WTC11 (cell line): ENCODE measurements at regions not wholly inside any gene's neighbourhood (a gene's known extent, or its start where the extent isn't known, plus 50 kb on each side); places are given as distances from the start of the nearest gene placed in this dataset.

Experiments used
- JAZF1 ChIP-seq: fragments of 250-450 bp; sonication (Bioruptor Pico); IDR thresholded peaks from 2 replicates; pipeline ENCODE4 v1.9.0; 2021; ENCODE audit warnings: moderate library complexity, mild to moderate bottlenecking, inconsistent platforms
- NR3C1 ChIP-seq: sonication (generic); formaldehyde crosslinking; conservative IDR thresholded peaks from 2 replicates; pipeline ENCODE4 v1.8.1; 2023; ENCODE audit warnings: low read depth, mild to moderate bottlenecking, missing genetic modification reagents
- PRRX2 ChIP-seq: fragments of 250-450 bp; sonication (Bioruptor Pico); IDR thresholded peaks from 2 replicates; pipeline ENCODE4 v1.8.0; 2021; ENCODE audit warnings: mild to moderate bottlenecking
- TF ChIP-seq, protein P1 (sequence below): fragments of 200-600 bp; IDR thresholded peaks from 2 replicates; pipeline ENCODE4 v1.8.0; 2022; ENCODE audit warnings: antibody characterized with exemption
- TF ChIP-seq, protein P2 (sequence below): fragments of 250-450 bp; sonication (Bioruptor Pico); IDR thresholded peaks from 2 replicates; pipeline ENCODE4 v2.1.2; 2022; ENCODE audit warnings: mild to moderate bottlenecking, moderate library complexity

DNA sequence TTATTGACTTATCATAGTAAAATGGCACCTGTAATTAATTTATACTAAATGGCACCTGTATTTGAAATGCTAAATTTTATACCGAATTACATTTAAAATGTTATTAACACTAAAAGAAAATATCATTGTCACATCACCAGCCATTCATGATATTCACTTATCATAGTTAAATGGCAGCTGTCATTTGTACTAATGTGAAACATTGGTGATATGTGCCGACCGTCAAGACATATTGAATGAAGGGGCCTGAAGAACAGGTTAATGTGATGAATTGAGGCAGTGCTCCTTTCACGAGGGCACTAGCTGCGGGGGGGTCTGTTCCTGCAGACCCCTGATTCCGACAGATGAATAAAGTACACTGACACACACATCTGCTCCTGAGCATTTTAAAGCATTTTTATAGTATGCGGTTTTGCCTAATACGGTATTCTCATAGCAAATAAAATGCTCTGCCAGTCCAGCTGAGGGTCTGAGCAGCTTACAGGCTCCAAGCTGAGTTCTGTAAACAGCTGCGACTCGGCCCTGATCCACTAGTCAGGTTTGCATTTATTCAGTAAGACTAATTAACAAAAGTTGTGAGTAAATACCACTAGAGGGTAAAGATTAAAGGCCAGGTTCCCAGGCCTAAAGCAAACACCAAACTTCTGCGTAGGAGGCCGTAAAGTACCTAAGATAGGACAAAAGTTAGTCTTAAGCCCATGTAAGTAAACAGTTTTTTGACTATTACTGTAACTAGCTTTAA, 593.4 kb upstream of the NETO1 start:
- TF ChIP-seq, protein P1, sequence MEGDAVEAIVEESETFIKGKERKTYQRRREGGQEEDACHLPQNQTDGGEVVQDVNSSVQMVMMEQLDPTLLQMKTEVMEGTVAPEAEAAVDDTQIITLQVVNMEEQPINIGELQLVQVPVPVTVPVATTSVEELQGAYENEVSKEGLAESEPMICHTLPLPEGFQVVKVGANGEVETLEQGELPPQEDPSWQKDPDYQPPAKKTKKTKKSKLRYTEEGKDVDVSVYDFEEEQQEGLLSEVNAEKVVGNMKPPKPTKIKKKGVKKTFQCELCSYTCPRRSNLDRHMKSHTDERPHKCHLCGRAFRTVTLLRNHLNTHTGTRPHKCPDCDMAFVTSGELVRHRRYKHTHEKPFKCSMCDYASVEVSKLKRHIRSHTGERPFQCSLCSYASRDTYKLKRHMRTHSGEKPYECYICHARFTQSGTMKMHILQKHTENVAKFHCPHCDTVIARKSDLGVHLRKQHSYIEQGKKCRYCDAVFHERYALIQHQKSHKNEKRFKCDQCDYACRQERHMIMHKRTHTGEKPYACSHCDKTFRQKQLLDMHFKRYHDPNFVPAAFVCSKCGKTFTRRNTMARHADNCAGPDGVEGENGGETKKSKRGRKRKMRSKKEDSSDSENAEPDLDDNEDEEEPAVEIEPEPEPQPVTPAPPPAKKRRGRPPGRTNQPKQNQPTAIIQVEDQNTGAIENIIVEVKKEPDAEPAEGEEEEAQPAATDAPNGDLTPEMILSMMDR, result no peak
- TF ChIP-seq JAZF1 (CRISPR knock-in tag), result no peak
- TF ChIP-seq, protein P2, sequence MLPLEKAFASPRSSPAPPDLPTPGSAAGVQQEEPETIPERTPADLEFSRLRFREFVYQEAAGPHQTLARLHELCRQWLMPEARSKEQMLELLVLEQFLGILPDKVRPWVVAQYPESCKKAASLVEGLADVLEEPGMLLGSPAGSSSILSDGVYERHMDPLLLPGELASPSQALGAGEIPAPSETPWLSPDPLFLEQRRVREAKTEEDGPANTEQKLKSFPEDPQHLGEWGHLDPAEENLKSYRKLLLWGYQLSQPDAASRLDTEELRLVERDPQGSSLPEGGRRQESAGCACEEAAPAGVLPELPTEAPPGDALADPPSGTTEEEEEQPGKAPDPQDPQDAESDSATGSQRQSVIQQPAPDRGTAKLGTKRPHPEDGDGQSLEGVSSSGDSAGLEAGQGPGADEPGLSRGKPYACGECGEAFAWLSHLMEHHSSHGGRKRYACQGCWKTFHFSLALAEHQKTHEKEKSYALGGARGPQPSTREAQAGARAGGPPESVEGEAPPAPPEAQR, result no peak
- no peak for TF ChIP-seq NR3C1 (CRISPR knock-in tag)
- TF ChIP-seq PRRX2, result no peak
